CD4-positive, alpha-beta T cell (primary cell): ENCODE measurements at regions not wholly inside any gene's neighbourhood (a gene's known extent, or its start where the extent isn't known, plus 50 kb on each side); places are given as distances from the start of the nearest gene placed in this dataset.

Source experiments
- ATAC-seq: fragments of 200-7000 bp; cut with Tn5 transposase; one replicate; pipeline ENCODE4 v1.10.0; 2022; ENCODE audit warnings: mild to moderate bottlenecking; ENCODE audit not compliant: poor library complexity
- CTCF ChIA-PET: fragments of 350-600 bp; sonication (Branson Sonifier 250); formaldehyde crosslinking; loops from one replicate; lab custom pipeline; 2021; ENCODE audit warnings: antibody characterized with exemption, inconsistent platforms; lab: Charles Lee
- POLR2A ChIA-PET: fragments of 350-600 bp; sonication (Branson Sonifier 250); formaldehyde crosslinking; loops from one replicate; lab custom pipeline; 2021; ENCODE audit warnings: antibody characterized with exemption, inconsistent platforms; lab: Charles Lee
- DNase-seq, 14 experiments: peaks; one replicate each; pipeline ENCODE4 v3.0.0-alpha.2; 2013 to 2020; ENCODE audit warnings: mixed read lengths in 2 of 14
- H3K27ac ChIP-seq, 2 donors: one replicate each; pipeline versions ENCODE4 v1.5.1 to v1.7.0; 2013; ENCODE audit warnings: low read length in 2 of 2, low read depth in 1 of 2, mild to moderate bottlenecking in 1 of 2
- H3K27me3 ChIP-seq, 2 experiments: 1 replicate in 1 of 2; 2 replicates in 1 of 2; pipeline versions ENCODE4 v1.6.1 to v1.7.0; 2013; ENCODE audit warnings: low read length in 2 of 2, control low read depth in 1 of 2, mild to moderate bottlenecking in 1 of 2, moderate library complexity in 1 of 2; ENCODE audit not compliant: insufficient read depth in 2 of 2, control insufficient read depth in 1 of 2
- H3K36me3 ChIP-seq: one replicate; pipeline ENCODE4 v1.6.1; 2013; ENCODE audit warnings: low read length, control low read depth; ENCODE audit not compliant: insufficient read depth
- H3K4me1 ChIP-seq: one replicate; pipeline ENCODE4 v1.6.1; 2013; ENCODE audit warnings: low read length, control low read depth; ENCODE audit not compliant: insufficient read depth
- H3K4me3 ChIP-seq: one replicate; pipeline ENCODE4 v1.5.1; 2013; ENCODE audit warnings: mild to moderate bottlenecking, low read length, moderate library complexity
- H3K9me3 ChIP-seq, 2 experiments: 1 replicate in 1 of 2; 2 replicates in 1 of 2; pipeline versions ENCODE4 v1.6.1 to v1.7.0; 2013; ENCODE audit warnings: low read length in 2 of 2, mild to moderate bottlenecking in 2 of 2, control low read depth in 1 of 2, moderate library complexity in 1 of 2; ENCODE audit not compliant: control insufficient read depth in 1 of 2, insufficient read depth in 1 of 2
- H3K27ac Mint-ChIP-seq: one replicate; pipeline ENCODE4 v1.8.0; 2020; ENCODE audit warnings: mixed read lengths
- H3K27me3 Mint-ChIP-seq: one replicate; pipeline ENCODE4 v1.8.0; 2021; ENCODE audit warnings: mixed read lengths
- H3K36me3 Mint-ChIP-seq: one replicate; pipeline ENCODE4 v1.8.0; 2021; ENCODE audit warnings: low read depth, mixed read lengths
- H3K4me1 Mint-ChIP-seq: one replicate; pipeline ENCODE4 v1.8.0; 2021; ENCODE audit warnings: low read depth, mixed read lengths
- H3K4me3 Mint-ChIP-seq: one replicate; pipeline ENCODE4 v1.8.0; 2020; ENCODE audit warnings: mild to moderate bottlenecking, mixed read lengths
- H3K9me3 Mint-ChIP-seq: one replicate; pipeline ENCODE4 v1.8.0; 2020; ENCODE audit warnings: mixed read lengths
- intact Hi-C, 2 experiments: fragments of 100-400 bp; cut with DNase I in 1 of 2; cut with micrococcal nuclease in 1 of 2; formaldehyde crosslinking; loops; one replicate each; pipeline versions ENCODE4 v1.15.1 to v1.9.0; 2023 to 2025; cut with DNase I, micrococcal nuclease
- TF ChIP-seq, protein P1 (sequence below): fragments of 200-600 bp; IDR thresholded peaks from one replicate; pipeline ENCODE4 v1.8.0; 2022; ENCODE audit warnings: antibody characterized with exemption, mild to moderate bottlenecking

DNA sequence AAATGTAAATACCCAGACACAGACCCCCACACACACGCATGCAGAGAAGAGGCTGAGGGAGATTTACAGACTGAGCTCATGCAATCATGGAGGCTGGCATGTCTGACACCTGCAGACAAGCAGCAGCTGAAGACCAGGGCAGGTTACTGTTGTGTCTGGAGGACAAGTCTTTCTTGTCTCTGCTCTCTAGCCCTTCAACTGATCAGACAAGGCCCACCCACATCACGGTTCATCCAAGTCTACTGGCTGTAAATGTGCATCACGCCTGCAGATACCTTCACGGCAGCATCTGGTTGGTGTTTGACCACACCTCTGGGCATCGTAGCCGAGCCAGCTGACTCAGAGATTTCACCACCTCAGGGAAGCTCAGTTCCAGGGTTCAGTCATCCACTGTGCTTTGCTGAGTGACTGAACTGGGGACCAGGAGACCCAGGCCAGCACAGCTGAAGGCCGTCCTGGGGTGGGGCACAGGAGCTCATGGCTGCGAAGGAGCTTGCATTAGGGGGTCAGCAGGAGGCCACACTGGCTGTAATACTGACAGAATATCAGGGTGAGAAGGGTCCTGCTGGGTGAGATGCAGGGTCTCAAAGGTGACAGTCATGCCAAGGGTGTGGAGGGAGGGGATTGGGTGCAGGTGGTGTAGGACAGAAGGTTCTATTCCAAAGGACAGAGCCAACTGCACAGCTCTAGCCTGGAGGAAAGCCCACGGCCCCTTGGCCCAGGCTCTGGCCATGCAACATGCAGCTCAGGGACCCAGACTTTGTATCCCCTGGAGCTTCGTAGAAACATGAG lies 304.9 kb downstream of the BRD1 start:
- H3K27me3 Mint-ChIP-seq = no peaks in the 10 kb centered on the region
- Histone ChIP-seq H3K27ac (no peak overlapping the region), H3K36me3 (no peaks in the 10 kb centered on the region), H3K4me1 (no peaks in the 10 kb centered on the region), H3K9me3 (no peaks in the 10 kb centered on the region), H3K4me3 (no peak overlapping the region), H3K27me3 (no peaks in the 10 kb centered on the region)
- no peak overlapping the region for H3K27ac Mint-ChIP-seq
- DNase-seq (no peak), ATAC-seq (no peak)
- no peaks in the 10 kb centered on the region for H3K9me3 Mint-ChIP-seq
- H3K4me3 Mint-ChIP-seq = no peak overlapping the region
- TF ChIP-seq, protein P1, sequence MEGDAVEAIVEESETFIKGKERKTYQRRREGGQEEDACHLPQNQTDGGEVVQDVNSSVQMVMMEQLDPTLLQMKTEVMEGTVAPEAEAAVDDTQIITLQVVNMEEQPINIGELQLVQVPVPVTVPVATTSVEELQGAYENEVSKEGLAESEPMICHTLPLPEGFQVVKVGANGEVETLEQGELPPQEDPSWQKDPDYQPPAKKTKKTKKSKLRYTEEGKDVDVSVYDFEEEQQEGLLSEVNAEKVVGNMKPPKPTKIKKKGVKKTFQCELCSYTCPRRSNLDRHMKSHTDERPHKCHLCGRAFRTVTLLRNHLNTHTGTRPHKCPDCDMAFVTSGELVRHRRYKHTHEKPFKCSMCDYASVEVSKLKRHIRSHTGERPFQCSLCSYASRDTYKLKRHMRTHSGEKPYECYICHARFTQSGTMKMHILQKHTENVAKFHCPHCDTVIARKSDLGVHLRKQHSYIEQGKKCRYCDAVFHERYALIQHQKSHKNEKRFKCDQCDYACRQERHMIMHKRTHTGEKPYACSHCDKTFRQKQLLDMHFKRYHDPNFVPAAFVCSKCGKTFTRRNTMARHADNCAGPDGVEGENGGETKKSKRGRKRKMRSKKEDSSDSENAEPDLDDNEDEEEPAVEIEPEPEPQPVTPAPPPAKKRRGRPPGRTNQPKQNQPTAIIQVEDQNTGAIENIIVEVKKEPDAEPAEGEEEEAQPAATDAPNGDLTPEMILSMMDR = no peak
- H3K36me3 Mint-ChIP-seq = peaks cover 10% of the 10 kb centered on the region
- ChIA-PET CTCF (no interaction called here), POLR2A (no interaction called here)
- intact Hi-C loops = no loop called here
- H3K4me1 Mint-ChIP-seq = no peaks in the 10 kb centered on the region

GRCh38 chr22:49521787-49522224 lies 305.9 kb downstream of the BRD1 start:
- no peaks in the 10 kb centered on the region for H3K27me3 ChIP-seq
- DNase-seq (no peak), ATAC-seq (no peak)
- Mint-ChIP-seq H3K4me1 (no peaks in the 10 kb centered on the region), H3K9me3 (no peaks in the 10 kb centered on the region), H3K36me3 (peaks cover 10% of the 10 kb centered on the region), H3K27ac (no peak overlapping the region), H3K27me3 (no peaks in the 10 kb centered on the region), H3K4me3 (no peak overlapping the region)
- H3K4me1 ChIP-seq = no peaks in the 10 kb centered on the region
- H3K36me3 ChIP-seq = no peaks in the 10 kb centered on the region
- no peak overlapping the region for H3K4me3 ChIP-seq
- H3K27ac ChIP-seq = no peak overlapping the region
- CTCF ChIA-PET = no interaction called here
- TF ChIP-seq, protein P1 = no peak
- intact Hi-C loops = no loop called here
- POLR2A ChIA-PET = no interaction called here
- H3K9me3 ChIP-seq = no peaks in the 10 kb centered on the region

GRCh38 chr22:49519117-49519737 lies 308.4 kb downstream of the BRD1 start:
- DNase-seq = no peak
- no peaks in the 10 kb centered on the region for H3K4me1 Mint-ChIP-seq
- Histone ChIP-seq H3K4me1 (no peaks in the 10 kb centered on the region), H3K36me3 (no peaks in the 10 kb centered on the region), H3K27me3 (no peaks in the 10 kb centered on the region), H3K9me3 (no peaks in the 10 kb centered on the region), H3K4me3 (no peak overlapping the region), H3K27ac (no peak overlapping the region)
- no peak overlapping the region for H3K27ac Mint-ChIP-seq
- no peaks in the 10 kb centered on the region for H3K27me3 Mint-ChIP-seq
- POLR2A ChIA-PET = no interaction called here
- CTCF ChIA-PET = no interaction called here
- H3K9me3 Mint-ChIP-seq = no peaks in the 10 kb centered on the region
- H3K36me3 Mint-ChIP-seq = peaks cover 7% of the 10 kb centered on the region
- TF ChIP-seq, protein P1 = no peak
- intact Hi-C loops = no loop called here
- no peak for ATAC-seq
- H3K4me3 Mint-ChIP-seq = no peak overlapping the region
